ENCODE measurements at regions not wholly inside any gene's neighbourhood (a gene's known extent, or its start where the extent isn't known, plus 50 kb on each side); places are given as distances from the start of the nearest gene placed in this dataset.

GRCh38 chr2:78870343-78870967 lies 155.0 kb upstream of the REG3G start:
- peak; percentile 50 to 54 for DNase-seq

- DNase-seq, result no peak
Observed at GRCh38 chr2:78873526-78873925, 152.0 kb upstream of the REG3G start.

DNA sequence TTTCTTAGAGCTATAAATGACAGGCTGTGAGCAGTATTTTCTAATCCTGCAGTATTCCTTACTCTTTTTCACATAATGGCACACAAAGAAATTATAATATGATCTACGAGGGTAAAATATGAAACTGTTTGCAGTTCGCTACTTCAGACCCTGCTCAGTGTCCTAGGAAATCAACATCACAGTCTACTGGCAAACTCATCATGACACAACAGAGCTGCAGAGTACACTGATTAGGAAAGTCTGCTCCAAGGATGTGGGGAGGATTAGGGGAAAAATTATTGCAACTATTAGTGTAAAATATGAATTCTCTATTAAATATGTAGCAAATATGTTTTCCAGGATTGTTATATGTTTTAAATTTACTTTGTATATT lies 149.2 kb upstream of the REG3G start:
- DNase-seq, result no peak

DNA sequence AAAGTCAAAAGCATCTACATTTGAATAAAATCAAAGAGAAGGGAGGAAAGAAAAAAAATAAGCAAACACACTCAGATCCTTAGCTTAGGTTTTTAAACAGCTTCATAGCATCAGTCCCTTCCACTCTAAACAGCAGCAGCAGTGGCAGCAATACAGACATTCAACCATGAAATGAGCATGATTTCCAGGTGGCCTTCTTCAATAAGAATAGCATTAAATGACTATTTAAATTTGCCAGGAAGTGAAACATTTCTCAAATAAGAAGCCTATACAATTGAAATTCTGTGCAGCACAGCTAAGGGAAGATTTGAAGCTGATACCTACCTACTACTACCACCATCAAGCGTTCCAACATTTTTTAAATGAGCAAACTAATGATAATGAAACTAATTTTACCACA lies 138.1 kb upstream of the REG3G start:
- no peak for DNase-seq

DNA sequence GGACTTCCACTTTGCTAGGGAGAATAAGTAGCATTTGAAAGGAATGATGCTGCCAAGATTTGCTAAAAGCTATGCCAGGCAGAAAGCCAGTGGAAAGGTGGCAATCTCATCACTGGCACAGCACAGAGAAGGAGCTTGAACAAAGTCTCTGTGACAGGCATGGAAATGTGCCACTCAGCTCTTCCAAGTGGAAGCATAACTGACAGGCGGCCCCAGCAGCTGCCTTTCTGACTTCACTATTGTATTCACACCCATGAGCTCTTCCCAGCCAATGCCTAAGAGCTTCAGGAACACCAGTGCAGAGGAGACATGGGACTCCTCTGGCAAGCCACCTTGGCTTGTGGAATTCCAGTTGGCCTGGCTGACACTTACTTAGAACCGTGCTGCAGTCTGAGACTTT lies 134.6 kb upstream of the REG3G start:
- no peak for DNase-seq

DNA sequence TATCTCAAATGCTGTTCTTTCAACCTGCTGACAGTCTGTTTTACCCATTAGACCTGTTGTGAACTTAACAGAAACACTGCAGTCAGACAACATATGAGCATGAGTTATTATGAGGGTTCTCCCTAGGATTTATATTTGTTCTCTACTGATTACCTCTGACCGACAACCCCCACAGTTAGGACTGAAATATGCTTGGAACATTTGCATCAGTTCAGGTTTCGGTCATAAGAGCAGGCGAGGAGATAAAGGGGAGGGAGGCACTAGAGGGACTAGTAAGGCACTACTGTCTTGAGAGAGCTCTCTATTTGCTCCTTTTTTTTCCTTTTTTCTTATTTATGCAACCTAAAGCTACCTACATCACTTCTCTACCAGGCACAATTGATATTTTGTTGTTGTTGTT lies 133.2 kb upstream of the REG3G start:
- no peak for DNase-seq

- no peak for DNase-seq
Observed at GRCh38 chr2:78895022-78895421, 130.5 kb upstream of the REG3G start.

- no peak for DNase-seq
Observed at GRCh38 chr2:78896536-78896935, 129.0 kb upstream of the REG3G start.

- DNase-seq, result no peak
Observed at GRCh38 chr2:78907089-78907488, 118.4 kb upstream of the REG3G start.

DNA sequence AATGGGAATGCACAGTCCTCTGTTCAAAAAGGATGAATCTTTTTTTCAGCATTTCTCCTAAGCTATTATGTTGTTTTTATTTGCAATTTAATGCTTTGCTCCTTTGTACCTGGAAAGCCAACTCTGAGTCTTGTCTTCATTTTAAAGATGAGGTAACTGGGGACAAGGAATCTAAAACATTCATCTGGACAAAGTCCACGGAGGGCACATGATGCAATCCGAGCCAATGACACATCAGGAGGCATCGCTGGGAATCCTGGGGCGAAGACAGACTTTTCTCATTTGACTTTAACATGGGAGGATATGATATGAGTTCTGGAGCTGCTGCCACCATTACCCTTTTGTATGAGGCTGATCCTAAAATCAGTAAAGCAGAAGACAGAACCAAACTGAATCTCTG lies 116.5 kb upstream of the REG3G start:
- DNase-seq, result no peak

GRCh38 chr2:78910376-78910775 lies 115.1 kb upstream of the REG3G start:
- DNase-seq, result no peak

GRCh38 chr2:78913257-78913656 lies 112.2 kb upstream of the REG3G start:
- no peak for DNase-seq

- no peak for DNase-seq
Observed at GRCh38 chr2:78925258-78925657, 100.2 kb upstream of the REG3G start.

DNA sequence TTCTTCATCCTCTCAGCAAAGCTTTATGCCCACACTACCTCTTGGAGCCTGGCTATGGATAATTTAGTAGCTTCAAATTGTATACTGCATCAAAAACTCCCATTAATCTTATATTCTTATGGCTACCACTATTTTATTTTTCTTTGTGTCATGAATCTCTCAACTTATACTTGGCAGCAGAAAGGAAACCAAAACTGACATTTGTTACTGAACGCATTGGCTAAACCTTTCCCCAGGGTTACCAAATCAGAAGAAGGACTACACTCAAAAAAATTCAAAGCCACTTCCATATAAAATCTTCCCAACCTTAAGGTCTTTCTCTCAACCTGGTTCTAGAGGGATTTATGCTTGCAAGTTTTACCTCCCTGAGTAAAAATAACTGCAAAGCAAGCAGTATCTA lies 97.0 kb upstream of the REG3G start:
- DNase-seq, result no peak

DNA sequence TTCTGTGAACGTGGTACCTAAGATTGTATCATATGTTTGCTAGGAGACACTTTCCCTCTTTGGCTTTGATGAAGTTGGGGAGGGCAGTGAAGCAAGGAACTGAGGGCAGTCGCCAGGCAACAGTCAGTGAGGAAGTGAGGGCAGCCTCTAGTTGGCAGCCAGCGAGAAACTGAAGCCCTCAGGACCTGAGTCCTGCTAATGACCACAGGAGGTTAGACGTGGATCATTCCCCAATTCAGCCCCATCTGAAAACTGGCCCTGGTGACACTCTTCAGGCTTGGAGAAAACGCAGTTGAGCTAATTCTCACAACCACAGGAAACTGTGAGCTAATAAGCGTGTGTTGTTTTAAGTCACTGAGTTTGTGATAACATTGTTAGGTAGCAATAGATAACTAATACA lies 84.5 kb upstream of the REG3G start:
- no peak for DNase-seq

GRCh38 chr2:78941751-78942150 lies 83.8 kb upstream of the REG3G start:
- DNase-seq, result no peak

GRCh38 chr2:78963881-78964280 lies 61.6 kb upstream of the REG3G start:
- no peak for DNase-seq

DNA sequence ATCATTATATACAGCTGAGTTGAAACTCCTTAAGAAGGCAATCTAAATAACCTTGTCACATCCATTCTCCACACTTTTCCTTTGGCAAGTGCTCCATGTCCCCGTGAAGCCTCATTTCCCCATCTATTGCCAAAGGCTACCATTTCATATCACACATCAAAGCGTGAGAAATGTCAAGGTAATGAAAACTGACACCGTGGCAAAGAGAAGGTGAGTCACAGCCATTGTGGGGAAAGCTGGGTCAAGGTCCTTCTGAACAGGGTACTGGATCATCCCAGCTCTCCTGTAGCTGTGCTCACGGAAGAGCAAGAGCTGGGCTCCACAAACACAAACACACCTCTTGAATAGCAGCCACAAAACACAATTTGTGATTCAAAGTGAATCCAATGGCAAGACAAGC lies 58.2 kb upstream of the REG3G start:
- DNase-seq, result no peak

DNA sequence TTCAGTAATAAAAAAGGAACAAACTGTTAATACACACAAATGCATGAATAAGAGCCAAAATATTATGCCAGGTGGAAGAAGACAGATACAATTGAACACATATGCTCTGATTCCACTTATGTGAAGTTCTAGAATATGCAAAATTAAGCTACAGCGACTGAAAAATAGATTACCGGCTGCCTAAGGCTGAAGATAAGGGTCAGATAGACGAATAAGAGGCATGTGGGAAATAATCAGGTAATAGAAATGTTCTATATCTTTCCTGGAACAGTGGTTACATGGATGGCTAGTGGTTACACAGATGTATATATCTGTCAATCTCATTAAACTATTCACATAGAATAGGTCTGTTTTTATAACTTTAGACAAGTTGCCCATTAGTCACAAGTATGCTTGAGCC lies 51.9 kb upstream of the REG3G start:
- DNase-seq, result no peak

Measured in Kasumi-1 (cell line).